ENCODE measurements at regions not wholly inside any gene's neighbourhood (a gene's known extent, or its start where the extent isn't known, plus 50 kb on each side); places are given as distances from the start of the nearest gene placed in this dataset.

- H3K36me3 ChIP-seq (ENCODE audit: control insufficient read depth, low read length): no peaks in the 10 kb centered on the region
- no peaks in the 10 kb centered on the region for H4K20me1 ChIP-seq (ENCODE audit: control insufficient read depth, insufficient read depth, low read depth, low read length)
- no peaks in the 10 kb centered on the region for H3K9me3 ChIP-seq (ENCODE audit: control insufficient read depth, insufficient read depth, low read length)
- H3K4me2 ChIP-seq (ENCODE audit: low read length): no peak overlapping the region
- no peaks in the 10 kb centered on the region for H3K27me3 ChIP-seq (ENCODE audit: control insufficient read depth, low read length)
- H3K4me3 ChIP-seq (ENCODE audit: low read length): no peak overlapping the region
- no peak for TF ChIP-seq EZH2phosphoT487 (IDR thresholded peaks at IDR 0.05; ENCODE audit: borderline replicate concordance, low read length)
- TF ChIP-seq, protein P1, sequence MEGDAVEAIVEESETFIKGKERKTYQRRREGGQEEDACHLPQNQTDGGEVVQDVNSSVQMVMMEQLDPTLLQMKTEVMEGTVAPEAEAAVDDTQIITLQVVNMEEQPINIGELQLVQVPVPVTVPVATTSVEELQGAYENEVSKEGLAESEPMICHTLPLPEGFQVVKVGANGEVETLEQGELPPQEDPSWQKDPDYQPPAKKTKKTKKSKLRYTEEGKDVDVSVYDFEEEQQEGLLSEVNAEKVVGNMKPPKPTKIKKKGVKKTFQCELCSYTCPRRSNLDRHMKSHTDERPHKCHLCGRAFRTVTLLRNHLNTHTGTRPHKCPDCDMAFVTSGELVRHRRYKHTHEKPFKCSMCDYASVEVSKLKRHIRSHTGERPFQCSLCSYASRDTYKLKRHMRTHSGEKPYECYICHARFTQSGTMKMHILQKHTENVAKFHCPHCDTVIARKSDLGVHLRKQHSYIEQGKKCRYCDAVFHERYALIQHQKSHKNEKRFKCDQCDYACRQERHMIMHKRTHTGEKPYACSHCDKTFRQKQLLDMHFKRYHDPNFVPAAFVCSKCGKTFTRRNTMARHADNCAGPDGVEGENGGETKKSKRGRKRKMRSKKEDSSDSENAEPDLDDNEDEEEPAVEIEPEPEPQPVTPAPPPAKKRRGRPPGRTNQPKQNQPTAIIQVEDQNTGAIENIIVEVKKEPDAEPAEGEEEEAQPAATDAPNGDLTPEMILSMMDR (IDR thresholded peaks at IDR 0.05; ENCODE audit: low read depth, low read length, poor library complexity, severe bottlenecking): no peak
- no peaks in the 10 kb centered on the region for H3K9me2 ChIP-seq (replicated peaks; ENCODE audit: control insufficient read depth, low read length)
- no peak overlapping the region for H3K27ac ChIP-seq (ENCODE audit: low read depth, low read length)
- H3F3A ChIP-seq (ENCODE audit: control insufficient read depth, insufficient read depth): no peaks in the 10 kb centered on the region
- H3K79me2 ChIP-seq (ENCODE audit: control insufficient read depth, low read length): no peaks in the 10 kb centered on the region
- no peaks in the 10 kb centered on the region for H3K4me1 ChIP-seq (ENCODE audit: control insufficient read depth, low read length)
Measured at GRCh38 chr15:38743147-38743546, 178.5 kb upstream of the RASGRP1 start.

GRCh38 chr15:38745126-38745525 lies 180.5 kb upstream of the RASGRP1 start:
- Histone ChIP-seq H3K79me2 (ENCODE audit: control insufficient read depth, low read length) (no peaks in the 10 kb centered on the region), H3K9me2 (replicated peaks; ENCODE audit: control insufficient read depth, low read length) (no peaks in the 10 kb centered on the region), H3K9me3 (ENCODE audit: control insufficient read depth, insufficient read depth, low read length) (no peaks in the 10 kb centered on the region), H3K4me3 (ENCODE audit: low read length) (no peak overlapping the region), H4K20me1 (ENCODE audit: control insufficient read depth, insufficient read depth, low read depth, low read length) (no peaks in the 10 kb centered on the region), H3K4me1 (ENCODE audit: control insufficient read depth, low read length) (no peaks in the 10 kb centered on the region), H3F3A (ENCODE audit: control insufficient read depth, insufficient read depth) (no peaks in the 10 kb centered on the region), H3K4me2 (ENCODE audit: low read length) (no peak overlapping the region), H3K36me3 (ENCODE audit: control insufficient read depth, low read length) (no peaks in the 10 kb centered on the region), H3K27ac (ENCODE audit: low read depth, low read length) (no peak overlapping the region), H3K27me3 (ENCODE audit: control insufficient read depth, low read length) (no peaks in the 10 kb centered on the region)
- no peak for TF ChIP-seq EZH2phosphoT487 (IDR thresholded peaks at IDR 0.05; ENCODE audit: borderline replicate concordance, low read length)
- TF ChIP-seq, protein P1 (IDR thresholded peaks at IDR 0.05; ENCODE audit: low read depth, low read length, poor library complexity, severe bottlenecking): no peak

DNA sequence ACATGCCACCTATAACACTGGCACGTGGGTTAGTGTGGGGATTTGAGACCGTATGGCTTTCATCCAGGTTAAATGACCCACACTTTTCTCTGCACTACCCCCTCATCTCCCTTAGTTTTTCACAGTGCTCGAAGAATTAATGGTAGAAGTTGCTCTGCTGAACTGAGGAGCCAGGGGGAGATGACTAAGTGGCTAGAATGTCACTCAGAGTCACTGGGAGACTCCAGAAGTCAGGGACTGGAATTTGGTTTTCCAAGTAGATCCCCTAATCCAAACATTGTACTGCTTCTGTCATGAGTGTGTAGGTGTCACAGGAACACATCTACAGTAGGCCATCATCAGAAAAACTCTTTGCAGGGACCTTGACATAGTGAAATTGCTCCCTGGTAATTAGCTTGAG lies 181.0 kb upstream of the RASGRP1 start:
- Histone ChIP-seq H3K4me1 (ENCODE audit: control insufficient read depth, low read length) (no peaks in the 10 kb centered on the region), H3K4me2 (ENCODE audit: low read length) (no peak overlapping the region), H3K36me3 (ENCODE audit: control insufficient read depth, low read length) (no peaks in the 10 kb centered on the region), H3F3A (ENCODE audit: control insufficient read depth, insufficient read depth) (no peaks in the 10 kb centered on the region), H3K27me3 (ENCODE audit: control insufficient read depth, low read length) (no peaks in the 10 kb centered on the region), H3K9me3 (ENCODE audit: control insufficient read depth, insufficient read depth, low read length) (no peaks in the 10 kb centered on the region), H4K20me1 (ENCODE audit: control insufficient read depth, insufficient read depth, low read depth, low read length) (no peaks in the 10 kb centered on the region), H3K9me2 (replicated peaks; ENCODE audit: control insufficient read depth, low read length) (no peaks in the 10 kb centered on the region), H3K27ac (ENCODE audit: low read depth, low read length) (no peak overlapping the region), H3K4me3 (ENCODE audit: low read length) (no peak overlapping the region), H3K79me2 (ENCODE audit: control insufficient read depth, low read length) (no peaks in the 10 kb centered on the region)
- no peak for TF ChIP-seq EZH2phosphoT487 (IDR thresholded peaks at IDR 0.05; ENCODE audit: borderline replicate concordance, low read length)
- TF ChIP-seq, protein P1 (IDR thresholded peaks at IDR 0.05; ENCODE audit: low read depth, low read length, poor library complexity, severe bottlenecking): no peak

GRCh38 chr15:38746211-38746610 lies 181.6 kb upstream of the RASGRP1 start:
- Histone ChIP-seq H3K27me3 (ENCODE audit: control insufficient read depth, low read length) (no peaks in the 10 kb centered on the region), H3K4me3 (ENCODE audit: low read length) (no peak overlapping the region), H3K4me2 (ENCODE audit: low read length) (no peak overlapping the region), H3K4me1 (ENCODE audit: control insufficient read depth, low read length) (no peaks in the 10 kb centered on the region), H3F3A (ENCODE audit: control insufficient read depth, insufficient read depth) (no peaks in the 10 kb centered on the region), H3K9me3 (ENCODE audit: control insufficient read depth, insufficient read depth, low read length) (no peaks in the 10 kb centered on the region), H4K20me1 (ENCODE audit: control insufficient read depth, insufficient read depth, low read depth, low read length) (no peaks in the 10 kb centered on the region), H3K9me2 (replicated peaks; ENCODE audit: control insufficient read depth, low read length) (no peaks in the 10 kb centered on the region), H3K36me3 (ENCODE audit: control insufficient read depth, low read length) (no peaks in the 10 kb centered on the region), H3K27ac (ENCODE audit: low read depth, low read length) (no peak overlapping the region), H3K79me2 (ENCODE audit: control insufficient read depth, low read length) (no peaks in the 10 kb centered on the region)
- TF ChIP-seq EZH2phosphoT487 (IDR thresholded peaks at IDR 0.05; ENCODE audit: borderline replicate concordance, low read length): no peak
- TF ChIP-seq, protein P1 (IDR thresholded peaks at IDR 0.05; ENCODE audit: low read depth, low read length, poor library complexity, severe bottlenecking): no peak
